HEK293T (cell line): ENCODE measurements at regions not wholly inside any gene's neighbourhood (a gene's known extent, or its start where the extent isn't known, plus 50 kb on each side); places are given as distances from the start of the nearest gene placed in this dataset.

ENCODE experiments used
- SUZ12 ChIP-seq: fragments of 450-650 bp; IDR thresholded peaks from 2 replicates; pipeline ENCODE4 v1.6.1; 2016; ENCODE audit warnings: mild to moderate bottlenecking
- TARDBP ChIP-seq: fragments of 450-650 bp; IDR thresholded peaks from 2 replicates; pipeline ENCODE4 v1.6.1; 2016

GRCh38 chr13:85277748-85278147, 521.5 kb downstream of the SLITRK6 start:
- TF ChIP-seq SUZ12 (no peak), TARDBP (no peak)
